H9 (cell line): ENCODE measurements at regions not wholly inside any gene's neighbourhood (a gene's known extent, or its start where the extent isn't known, plus 50 kb on each side); places are given as distances from the start of the nearest gene placed in this dataset.

Experiments
- DNase-seq: peaks from one replicate; pipeline ENCODE4 v3.0.0-alpha.2; 2017
- H2AFZ ChIP-seq: one replicate; pipeline ENCODE4 v1.6.1; 2013; ENCODE audit warnings: mild to moderate bottlenecking, low read length, control low read depth, moderate library complexity
- H2AK5ac ChIP-seq: 2 replicates; pipeline ENCODE4 v1.6.1; 2013; ENCODE audit warnings: low read length, control low read depth, mixed read lengths; ENCODE audit not compliant: insufficient read length
- H2BK120ac ChIP-seq: one replicate; pipeline ENCODE4 v1.6.1; 2013; ENCODE audit warnings: low read depth, mild to moderate bottlenecking, low read length, control low read depth, inconsistent platforms; ENCODE audit not compliant: poor library complexity, severe bottlenecking
- H2BK12ac ChIP-seq: 2 replicates; pipeline ENCODE4 v1.6.1; 2013; ENCODE audit warnings: low read length, control low read depth, mixed read lengths, low read depth; ENCODE audit not compliant: insufficient read length
- H2BK15ac ChIP-seq: 2 replicates; pipeline ENCODE4 v1.6.1; 2013; ENCODE audit warnings: low read depth, low read length, control low read depth
- H2BK20ac ChIP-seq: one replicate; pipeline ENCODE4 v1.6.1; 2013; ENCODE audit warnings: low read depth, mild to moderate bottlenecking, low read length, control low read depth, inconsistent platforms; ENCODE audit not compliant: poor library complexity, severe bottlenecking
- H2BK5ac ChIP-seq: 2 replicates; pipeline ENCODE4 v1.6.1; 2013; ENCODE audit warnings: low read length, control low read depth, mixed read lengths; ENCODE audit not compliant: insufficient read length
- H3K14ac ChIP-seq: 2 replicates; pipeline ENCODE4 v1.6.1; 2013; ENCODE audit warnings: low read length, control low read depth; ENCODE audit not compliant: insufficient read depth
- H3K18ac ChIP-seq: 2 replicates; pipeline ENCODE4 v1.6.1; 2013; ENCODE audit warnings: low read depth, mild to moderate bottlenecking, mixed read lengths, low read length, control low read depth; ENCODE audit not compliant: insufficient read length
- H3K23ac ChIP-seq: 2 replicates; pipeline ENCODE4 v1.6.1; 2013; ENCODE audit warnings: low read length, control low read depth, mixed read lengths, low read depth; ENCODE audit not compliant: insufficient read length
- H3K23me2 ChIP-seq: 2 replicates; pipeline ENCODE4 v1.6.1; 2013; ENCODE audit warnings: low read depth, mild to moderate bottlenecking, mixed read lengths, low read length, control low read depth; ENCODE audit not compliant: insufficient read length, poor library complexity, severe bottlenecking
- H3K27ac ChIP-seq: 2 replicates; pipeline ENCODE4 v1.5.1; 2013; ENCODE audit warnings: low read length, control low read depth, mixed read lengths, low read depth; ENCODE audit not compliant: insufficient read length
- H3K27me3 ChIP-seq: 2 replicates; pipeline ENCODE4 v1.6.1; 2013; ENCODE audit warnings: low read length, control low read depth, inconsistent platforms; ENCODE audit not compliant: insufficient read depth
- H3K4ac ChIP-seq: 2 replicates; pipeline ENCODE4 v1.6.1; 2013; ENCODE audit warnings: low read depth, mild to moderate bottlenecking, control low read depth, inconsistent platforms, low read length, moderate library complexity
- H3K4me1 ChIP-seq: 2 replicates; pipeline ENCODE4 v1.6.1; 2013; ENCODE audit warnings: low read length, control low read depth, inconsistent platforms; ENCODE audit not compliant: insufficient read depth
- H3K4me2 ChIP-seq: 2 replicates; pipeline ENCODE4 v1.6.1; 2013; ENCODE audit warnings: low read length, control low read depth, mixed read lengths; ENCODE audit not compliant: insufficient read length, insufficient read depth
- H3K56ac ChIP-seq: 2 replicates; pipeline ENCODE4 v1.6.1; 2013; ENCODE audit warnings: low read depth, mild to moderate bottlenecking, mixed read lengths, low read length, control low read depth; ENCODE audit not compliant: insufficient read length
- H3K79me1 ChIP-seq: 2 replicates; pipeline ENCODE4 v1.6.1; 2013; ENCODE audit warnings: low read depth, mild to moderate bottlenecking, moderate library complexity, low read length, control low read depth, inconsistent platforms; ENCODE audit not compliant: insufficient read depth, poor library complexity, severe bottlenecking
- H3K79me2 ChIP-seq: 2 replicates; pipeline ENCODE4 v1.6.1; 2013; ENCODE audit warnings: low read length, control low read depth, inconsistent platforms; ENCODE audit not compliant: insufficient read depth
- H3K9ac ChIP-seq: 2 replicates; pipeline ENCODE4 v1.6.1; 2013; ENCODE audit warnings: low read length, control low read depth, mixed read lengths; ENCODE audit not compliant: insufficient read length; ENCODE audit errors: extremely low read depth
- H3K9me3 ChIP-seq: one replicate; pipeline ENCODE4 v1.6.1; 2013; ENCODE audit warnings: low read depth, low read length, inconsistent platforms; ENCODE audit not compliant: control insufficient read depth
- H3T11ph ChIP-seq: one replicate; pipeline ENCODE4 v1.6.1; 2013; ENCODE audit warnings: mild to moderate bottlenecking, low read length, control low read depth, inconsistent platforms
- H4K20me1 ChIP-seq: one replicate; pipeline ENCODE4 v1.6.1; 2013; ENCODE audit not compliant: control insufficient read depth, insufficient read length, insufficient read depth
- H4K5ac ChIP-seq: 2 replicates; pipeline ENCODE4 v1.6.1; 2013; ENCODE audit warnings: low read depth, mild to moderate bottlenecking, mixed read lengths, low read length, control low read depth; ENCODE audit not compliant: insufficient read length
- H4K8ac ChIP-seq: replicated peaks from 2 replicates; pipeline ENCODE4 v1.6.1; 2013; ENCODE audit warnings: low read length, control low read depth, mixed read lengths, low read depth; ENCODE audit not compliant: insufficient read length
- H4K91ac ChIP-seq: 2 replicates; pipeline ENCODE4 v1.6.1; 2013; ENCODE audit warnings: low read depth, mild to moderate bottlenecking, moderate library complexity, mixed read lengths, low read length, control low read depth; ENCODE audit not compliant: insufficient read length
- H3K27ac Mint-ChIP-seq, 3 experiments: 2 replicates in 2 of 3; 3 replicates in 1 of 3; pipeline ENCODE4 v1.8.0; 2020 to 2021; ENCODE audit warnings: mixed read lengths in 3 of 3, mild to moderate bottlenecking in 1 of 3, moderate library complexity in 1 of 3
- H3K27me3 Mint-ChIP-seq: 2 replicates; pipeline ENCODE4 v1.8.0; 2021; ENCODE audit warnings: low read depth, mild to moderate bottlenecking, moderate library complexity, mixed read lengths
- H3K36me3 Mint-ChIP-seq, 3 experiments: 2 replicates in 2 of 3; 3 replicates in 1 of 3; pipeline ENCODE4 v1.8.0; 2020 to 2021; ENCODE audit warnings: low read depth in 3 of 3, mixed read lengths in 3 of 3; ENCODE audit not compliant: insufficient read depth in 1 of 3
- H3K4me1 Mint-ChIP-seq, 2 experiments: 2 replicates each; pipeline ENCODE4 v1.8.0; 2020; ENCODE audit warnings: mixed read lengths in 2 of 2
- H3K4me3 Mint-ChIP-seq, 2 experiments: 2 replicates in 1 of 2; 3 replicates in 1 of 2; pipeline ENCODE4 v1.8.0; 2020 to 2021; ENCODE audit warnings: mild to moderate bottlenecking in 2 of 2, mixed read lengths in 2 of 2, moderate library complexity in 1 of 2
- H3K9me3 Mint-ChIP-seq, 2 experiments: 2 replicates in 1 of 2; 3 replicates in 1 of 2; pipeline ENCODE4 v1.8.0; 2020; ENCODE audit warnings: mild to moderate bottlenecking in 2 of 2, mixed read lengths in 2 of 2, moderate library complexity in 1 of 2
- CTCF ChIP-seq: fragments of 200-600 bp; sonication (generic); conservative IDR thresholded peaks from 3 replicates; pipeline ENCODE4 v1.8.0; 2021; ENCODE audit warnings: antibody characterized with exemption, mild to moderate bottlenecking

GRCh38 chr10:64345856-64346255 lies 824.7 kb downstream of the REEP3 start:
- Histone ChIP-seq H3K9me3 (no peaks in the 10 kb centered on the region), H3K9ac (no peak overlapping the region), H3K23me2 (no peaks in the 10 kb centered on the region), H3K4me2 (no peak overlapping the region), H3K27me3 (no peaks in the 10 kb centered on the region), H3K14ac (no peak overlapping the region), H2AFZ (no peak overlapping the region), H3K56ac (no peak overlapping the region), H2BK12ac (no peak overlapping the region), H4K20me1 (no peaks in the 10 kb centered on the region), H2BK120ac (no peak overlapping the region), H4K91ac (no peak overlapping the region), H2AK5ac (no peak overlapping the region), H3K4ac (no peak overlapping the region), H3K79me1 (no peaks in the 10 kb centered on the region), H3K27ac (no peak overlapping the region), H3K18ac (no peak overlapping the region), H3K23ac (no peak overlapping the region), H3K4me1 (no peaks in the 10 kb centered on the region), H3K79me2 (no peaks in the 10 kb centered on the region), H4K8ac (no peak overlapping the region), H2BK15ac (no peak overlapping the region), H2BK20ac (no peak overlapping the region), H3T11ph (no peak overlapping the region), H2BK5ac (no peak overlapping the region), H4K5ac (no peak overlapping the region)
- Mint-ChIP-seq H3K27me3 (no peaks in the 10 kb centered on the region), H3K4me3 (no peak overlapping the region), H3K36me3 (no peaks in the 10 kb centered on the region), H3K27ac (no peak overlapping the region), H3K4me1 (peaks cover 3 to 4% of the 10 kb centered on the region in 2 experiments; a peak in 2 of 4 replicates), H3K9me3 (no peaks in the 10 kb centered on the region)
- DNase-seq: no peak
- TF ChIP-seq CTCF: no peak
